ENCODE measurements at regions not wholly inside any gene's neighbourhood (a gene's known extent, or its start where the extent isn't known, plus 50 kb on each side); places are given as distances from the start of the nearest gene placed in this dataset.

DNA sequence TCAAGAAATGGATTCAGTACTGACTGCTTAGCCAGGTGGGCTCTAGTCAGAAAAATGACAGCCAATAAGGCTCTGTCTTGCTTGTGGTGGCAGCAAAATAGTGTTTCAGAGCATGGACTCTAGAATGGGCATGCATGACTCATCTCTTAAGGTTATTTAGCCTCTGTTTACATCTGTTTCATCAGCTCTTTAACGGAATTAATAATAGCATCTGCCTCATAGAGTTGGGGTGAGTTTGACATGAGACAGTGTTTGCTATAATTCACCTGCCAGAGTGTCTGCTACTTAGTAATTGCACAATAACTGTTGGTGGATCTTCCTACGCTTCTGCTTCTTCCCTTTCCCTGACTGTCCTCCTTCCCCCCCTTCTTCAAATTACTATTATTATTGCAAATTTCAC, 350.4 kb upstream of the SEMA6D start:
- Histone ChIP-seq H3K9me2 (replicated peaks; ENCODE audit: insufficient read depth, low read length) (no peaks in the 10 kb centered on the region), H2AFZ (ENCODE audit: low read depth, low read length, severe bottlenecking) (no peak overlapping the region), H3F3A (ENCODE audit: insufficient read depth) (no peaks in the 10 kb centered on the region), H3K4me3 (ENCODE audit: insufficient read depth, low read length, poor library complexity, severe bottlenecking) (no peak overlapping the region), H3K9ac (ENCODE audit: low read length) (no peak overlapping the region), H3K79me2 (ENCODE audit: insufficient read depth, low read length) (no peaks in the 10 kb centered on the region), H3K4me2 (ENCODE audit: low read depth, low read length, poor library complexity, severe bottlenecking) (no peak overlapping the region), H4K20me1 (ENCODE audit: low read depth, low read length) (no peaks in the 10 kb centered on the region), H3K9me3 (ENCODE audit: insufficient read depth, low read length) (no peaks in the 10 kb centered on the region), H3K27me3 (ENCODE audit: low read length) (no peaks in the 10 kb centered on the region), H3K36me3 (ENCODE audit: low read length) (no peaks in the 10 kb centered on the region), H3K27ac (ENCODE audit: low read depth, low read length) (no peak overlapping the region)
- no peak for TF ChIP-seq EZH2phosphoT487 (conservative IDR thresholded peaks at IDR 0.05; ENCODE audit: low read length)
- TF ChIP-seq, protein P1, sequence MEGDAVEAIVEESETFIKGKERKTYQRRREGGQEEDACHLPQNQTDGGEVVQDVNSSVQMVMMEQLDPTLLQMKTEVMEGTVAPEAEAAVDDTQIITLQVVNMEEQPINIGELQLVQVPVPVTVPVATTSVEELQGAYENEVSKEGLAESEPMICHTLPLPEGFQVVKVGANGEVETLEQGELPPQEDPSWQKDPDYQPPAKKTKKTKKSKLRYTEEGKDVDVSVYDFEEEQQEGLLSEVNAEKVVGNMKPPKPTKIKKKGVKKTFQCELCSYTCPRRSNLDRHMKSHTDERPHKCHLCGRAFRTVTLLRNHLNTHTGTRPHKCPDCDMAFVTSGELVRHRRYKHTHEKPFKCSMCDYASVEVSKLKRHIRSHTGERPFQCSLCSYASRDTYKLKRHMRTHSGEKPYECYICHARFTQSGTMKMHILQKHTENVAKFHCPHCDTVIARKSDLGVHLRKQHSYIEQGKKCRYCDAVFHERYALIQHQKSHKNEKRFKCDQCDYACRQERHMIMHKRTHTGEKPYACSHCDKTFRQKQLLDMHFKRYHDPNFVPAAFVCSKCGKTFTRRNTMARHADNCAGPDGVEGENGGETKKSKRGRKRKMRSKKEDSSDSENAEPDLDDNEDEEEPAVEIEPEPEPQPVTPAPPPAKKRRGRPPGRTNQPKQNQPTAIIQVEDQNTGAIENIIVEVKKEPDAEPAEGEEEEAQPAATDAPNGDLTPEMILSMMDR (IDR thresholded peaks at IDR 0.05; ENCODE audit: insufficient read depth, low read length, poor library complexity, severe bottlenecking): no peak

DNA sequence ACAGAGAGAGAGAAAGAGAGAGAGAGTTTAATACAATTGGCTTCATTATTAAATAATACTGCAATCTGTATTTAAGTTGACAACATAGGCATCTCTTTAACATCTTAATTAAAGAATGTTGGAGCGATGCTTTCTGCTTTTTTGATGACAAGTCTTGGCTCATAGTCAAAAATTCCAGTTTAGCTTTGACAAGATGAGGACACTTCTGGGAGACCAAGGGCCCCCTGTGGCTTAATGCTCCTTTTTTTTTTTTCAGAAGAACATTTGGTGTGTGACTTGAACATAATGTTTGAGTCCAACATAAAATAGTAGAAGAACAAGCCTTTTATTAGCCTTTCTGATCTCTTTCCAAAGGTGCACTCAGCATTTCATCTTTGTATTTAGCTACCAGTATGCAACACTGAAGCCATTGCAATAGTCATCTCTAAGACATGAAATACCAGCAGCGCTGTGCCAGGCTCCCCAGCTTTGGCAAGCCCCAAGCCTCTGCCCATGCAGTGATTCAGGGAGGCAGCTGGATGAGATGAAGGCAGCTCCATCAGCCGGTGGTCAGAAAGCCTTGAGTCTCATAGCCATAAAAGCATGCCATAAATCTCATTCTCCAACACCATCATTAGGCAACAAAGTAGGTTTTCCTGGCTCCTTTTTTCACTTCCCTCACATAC, 349.4 kb upstream of the SEMA6D start:
- Histone ChIP-seq H3K27ac (ENCODE audit: low read depth, low read length) (no peak overlapping the region), H3K9me3 (ENCODE audit: insufficient read depth, low read length) (no peaks in the 10 kb centered on the region), H3K4me3 (ENCODE audit: insufficient read depth, low read length, poor library complexity, severe bottlenecking) (no peak overlapping the region), H4K20me1 (ENCODE audit: low read depth, low read length) (no peaks in the 10 kb centered on the region), H3K4me2 (ENCODE audit: low read depth, low read length, poor library complexity, severe bottlenecking) (no peak overlapping the region), H3F3A (ENCODE audit: insufficient read depth) (no peaks in the 10 kb centered on the region), H3K27me3 (ENCODE audit: low read length) (no peaks in the 10 kb centered on the region), H3K9me2 (replicated peaks; ENCODE audit: insufficient read depth, low read length) (no peaks in the 10 kb centered on the region), H2AFZ (ENCODE audit: low read depth, low read length, severe bottlenecking) (no peak overlapping the region), H3K36me3 (ENCODE audit: low read length) (no peaks in the 10 kb centered on the region), H3K79me2 (ENCODE audit: insufficient read depth, low read length) (no peaks in the 10 kb centered on the region), H3K9ac (ENCODE audit: low read length) (no peak overlapping the region)
- TF ChIP-seq, protein P1 (IDR thresholded peaks at IDR 0.05; ENCODE audit: insufficient read depth, low read length, poor library complexity, severe bottlenecking): no peak
- no peak for TF ChIP-seq EZH2phosphoT487 (conservative IDR thresholded peaks at IDR 0.05; ENCODE audit: low read length)

DNA sequence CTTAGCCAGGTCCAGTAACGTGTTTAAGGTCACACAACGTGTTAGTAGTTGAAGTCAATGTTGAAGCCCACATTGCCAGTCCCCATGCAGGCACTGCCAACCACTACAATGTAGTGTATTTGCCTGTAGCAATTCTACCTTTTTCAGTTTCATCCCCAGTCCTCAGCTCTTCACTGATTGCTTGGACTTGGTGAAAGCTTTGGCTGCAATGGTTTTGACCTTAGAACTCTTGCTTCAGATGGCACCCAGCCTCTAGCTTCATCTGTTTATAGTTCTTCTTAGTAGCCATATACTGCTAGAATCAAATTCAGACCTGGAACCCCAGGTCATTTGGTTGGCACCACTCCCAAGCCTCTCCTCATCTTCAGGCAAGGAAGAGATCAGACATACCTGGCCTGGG, 345.4 kb upstream of the SEMA6D start:
- Histone ChIP-seq H3K4me2 (ENCODE audit: low read depth, low read length, poor library complexity, severe bottlenecking) (no peak overlapping the region), H3K79me2 (ENCODE audit: insufficient read depth, low read length) (no peaks in the 10 kb centered on the region), H4K20me1 (ENCODE audit: low read depth, low read length) (no peaks in the 10 kb centered on the region), H2AFZ (ENCODE audit: low read depth, low read length, severe bottlenecking) (no peak overlapping the region), H3K27ac (ENCODE audit: low read depth, low read length) (no peak overlapping the region), H3K9me3 (ENCODE audit: insufficient read depth, low read length) (no peaks in the 10 kb centered on the region), H3K9ac (ENCODE audit: low read length) (no peak overlapping the region), H3K36me3 (ENCODE audit: low read length) (no peaks in the 10 kb centered on the region), H3K9me2 (replicated peaks; ENCODE audit: insufficient read depth, low read length) (no peaks in the 10 kb centered on the region), H3K4me3 (ENCODE audit: insufficient read depth, low read length, poor library complexity, severe bottlenecking) (no peak overlapping the region), H3K27me3 (ENCODE audit: low read length) (no peaks in the 10 kb centered on the region), H3F3A (ENCODE audit: insufficient read depth) (no peaks in the 10 kb centered on the region)
- TF ChIP-seq, protein P1 (IDR thresholded peaks at IDR 0.05; ENCODE audit: insufficient read depth, low read length, poor library complexity, severe bottlenecking): no peak
- no peak for TF ChIP-seq EZH2phosphoT487 (conservative IDR thresholded peaks at IDR 0.05; ENCODE audit: low read length)

Measured in SU-DHL-6 (cell line).